Activated CD4-positive, alpha-beta T cell treated with anti-CD3 and anti-CD28 coated beads, Interleukin-2, amount 10 ng/mL, durations not matched to agents 7 days and 5 days (primary cell): ENCODE measurements at regions not wholly inside any gene's neighbourhood (a gene's known extent, or its start where the extent isn't known, plus 50 kb on each side); places are given as distances from the start of the nearest gene placed in this dataset.

ENCODE experiments used
- CTCF ChIA-PET: fragments of 350-600 bp; sonication (Branson Sonifier 250); formaldehyde crosslinking; loops from one replicate; lab custom pipeline; 2021; ENCODE audit warnings: antibody characterized with exemption; lab: Charles Lee
- POLR2A ChIA-PET: fragments of 350-600 bp; sonication (Branson Sonifier 250); formaldehyde crosslinking; loops from one replicate; lab custom pipeline; 2021; ENCODE audit warnings: antibody characterized with exemption; lab: Charles Lee
- DNase-seq: peaks from one replicate; pipeline ENCODE4 v3.0.0-alpha.2; 2020
- H3K27ac Mint-ChIP-seq: one replicate; pipeline ENCODE4 v1.8.0; 2021; ENCODE audit warnings: mild to moderate bottlenecking, moderate library complexity, mixed read lengths
- H3K27me3 Mint-ChIP-seq: one replicate; pipeline ENCODE4 v1.8.0; 2021; ENCODE audit warnings: mixed read lengths
- H3K36me3 Mint-ChIP-seq: one replicate; pipeline ENCODE4 v1.8.0; 2021; ENCODE audit warnings: low read depth, mixed read lengths
- H3K4me1 Mint-ChIP-seq: one replicate; pipeline ENCODE4 v1.8.0; 2021; ENCODE audit warnings: mixed read lengths
- H3K4me3 Mint-ChIP-seq: one replicate; pipeline ENCODE4 v1.8.0; 2021; ENCODE audit warnings: mild to moderate bottlenecking, moderate library complexity, mixed read lengths
- H3K9me3 Mint-ChIP-seq: one replicate; pipeline ENCODE4 v1.8.0; 2021; ENCODE audit warnings: mixed read lengths

DNA sequence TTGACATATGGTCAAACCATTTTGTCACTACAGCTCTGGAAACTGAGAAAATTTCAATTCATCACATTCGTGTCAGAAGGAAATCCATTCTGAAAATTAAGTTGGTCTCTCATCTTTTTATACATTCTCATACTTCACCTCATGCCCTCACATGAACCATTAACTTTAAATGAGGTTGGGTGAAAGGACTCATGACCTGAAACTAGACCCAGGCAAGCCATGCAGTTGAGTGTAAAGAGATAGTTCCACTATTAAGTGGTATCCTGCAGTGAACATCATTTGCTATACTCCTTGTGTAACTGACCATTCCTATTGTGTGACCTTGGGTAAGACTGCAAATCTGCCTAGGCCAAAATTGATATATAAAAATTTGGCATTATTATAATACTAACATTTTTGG, 299.6 kb upstream of the GRIN3A start:
- CTCF ChIA-PET = no interaction called here

GRCh38 chr9:102035929-102036328, 297.5 kb upstream of the GRIN3A start:
- no peak overlapping the region for H3K27ac Mint-ChIP-seq
- H3K4me3 Mint-ChIP-seq = no peak overlapping the region
- DNase-seq = no peak
- H3K9me3 Mint-ChIP-seq = no peaks in the 10 kb centered on the region
- no peaks in the 10 kb centered on the region for H3K4me1 Mint-ChIP-seq
- ChIA-PET POLR2A (no interaction called here), CTCF (no interaction called here)
- no peaks in the 10 kb centered on the region for H3K36me3 Mint-ChIP-seq
- no peaks in the 10 kb centered on the region for H3K27me3 Mint-ChIP-seq

More for the DNA sequence above, 299.6 kb upstream of the GRIN3A start:
- Mint-ChIP-seq H3K4me1 (no peaks in the 10 kb centered on the region), H3K4me3 (no peak overlapping the region), H3K27ac (no peak overlapping the region), H3K27me3 (no peaks in the 10 kb centered on the region), H3K36me3 (no peaks in the 10 kb centered on the region), H3K9me3 (no peaks in the 10 kb centered on the region)
- DNase-seq = no peak
- POLR2A ChIA-PET = no interaction called here

DNA sequence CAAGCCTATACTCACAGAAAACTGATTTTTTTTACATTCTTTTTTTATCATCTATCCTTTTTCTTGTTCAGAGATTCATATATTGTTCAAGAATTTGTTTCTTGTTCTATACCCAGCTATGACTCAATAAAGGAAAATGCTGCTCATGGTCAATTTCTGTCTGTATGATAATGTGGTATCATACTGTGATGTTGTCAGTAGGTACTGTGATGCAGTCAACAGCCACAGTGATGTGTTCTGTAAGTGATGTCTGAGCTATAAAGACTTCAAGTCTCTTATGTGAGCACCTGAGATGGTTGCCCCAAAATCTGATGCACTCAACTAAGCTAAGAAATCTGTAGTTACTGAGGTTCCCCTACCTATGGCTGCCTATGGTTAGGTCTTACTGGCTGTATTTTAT, 294.2 kb upstream of the GRIN3A start:
- POLR2A ChIA-PET = no interaction called here
- no peaks in the 10 kb centered on the region for H3K4me1 Mint-ChIP-seq
- H3K27ac Mint-ChIP-seq = no peak overlapping the region

GRCh38 chr9:102000956-102001355, 262.5 kb upstream of the GRIN3A start:
- POLR2A ChIA-PET = no interaction called here
- Mint-ChIP-seq H3K9me3 (no peaks in the 10 kb centered on the region), H3K36me3 (no peaks in the 10 kb centered on the region), H3K27ac (no peak overlapping the region), H3K4me3 (no peak overlapping the region), H3K4me1 (no peaks in the 10 kb centered on the region), H3K27me3 (no peaks in the 10 kb centered on the region)
- no peak for DNase-seq
- CTCF ChIA-PET = no interaction called here

More for the DNA sequence above, 294.2 kb upstream of the GRIN3A start:
- Mint-ChIP-seq H3K36me3 (no peaks in the 10 kb centered on the region), H3K4me3 (no peak overlapping the region), H3K27me3 (no peaks in the 10 kb centered on the region), H3K9me3 (no peaks in the 10 kb centered on the region)
- CTCF ChIA-PET = no interaction called here
- DNase-seq = no peak

DNA sequence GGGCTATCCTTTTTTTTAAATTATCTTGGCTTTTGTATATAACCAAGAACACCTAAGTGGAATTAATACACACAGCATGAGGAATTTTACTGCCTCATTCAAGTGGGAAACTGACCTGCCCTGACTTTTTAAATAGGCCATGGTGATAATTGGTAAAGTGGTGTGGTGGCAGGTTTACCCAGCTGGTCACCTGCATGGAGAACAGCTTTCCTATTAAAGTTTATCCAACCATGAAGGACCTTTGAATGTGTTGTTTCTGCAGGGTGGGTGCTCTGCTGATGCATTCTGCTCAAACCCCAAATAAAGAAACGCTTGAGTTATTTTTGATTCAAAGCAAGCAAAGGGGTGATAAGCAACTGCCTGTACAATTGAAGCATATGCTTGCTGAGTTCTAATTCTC, 261.0 kb upstream of the GRIN3A start:
- CTCF ChIA-PET = no interaction called here
- Mint-ChIP-seq H3K36me3 (no peaks in the 10 kb centered on the region), H3K4me3 (no peak overlapping the region), H3K4me1 (no peaks in the 10 kb centered on the region), H3K27ac (no peak overlapping the region), H3K27me3 (no peaks in the 10 kb centered on the region), H3K9me3 (no peaks in the 10 kb centered on the region)
- no peak for DNase-seq
- POLR2A ChIA-PET = no interaction called here

DNA sequence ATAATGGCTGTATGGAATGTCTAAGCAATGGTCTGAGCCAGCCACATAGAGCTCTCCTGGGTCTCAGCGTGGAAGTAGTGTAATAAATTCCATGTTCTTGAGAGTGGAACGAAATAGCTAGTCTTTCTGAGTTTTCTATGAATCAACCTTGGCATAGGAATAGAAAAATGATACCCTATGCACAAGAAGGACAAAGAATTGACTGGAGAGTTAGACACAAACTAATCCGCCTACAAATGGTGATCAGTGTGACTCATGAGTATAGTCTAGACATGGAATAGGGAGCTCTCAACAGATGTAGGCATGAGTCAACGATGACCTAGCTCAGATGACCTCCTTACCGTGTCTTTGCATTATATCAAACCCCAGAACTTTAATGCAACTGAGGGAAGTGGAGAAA, 256.8 kb upstream of the GRIN3A start:
- H3K9me3 Mint-ChIP-seq = no peaks in the 10 kb centered on the region
- ChIA-PET CTCF (no interaction called here), POLR2A (no interaction called here)
- no peaks in the 10 kb centered on the region for H3K27me3 Mint-ChIP-seq
- DNase-seq = no peak
- H3K4me1 Mint-ChIP-seq = no peaks in the 10 kb centered on the region
- no peaks in the 10 kb centered on the region for H3K36me3 Mint-ChIP-seq
- no peak overlapping the region for H3K4me3 Mint-ChIP-seq
- H3K27ac Mint-ChIP-seq = no peak overlapping the region

DNA sequence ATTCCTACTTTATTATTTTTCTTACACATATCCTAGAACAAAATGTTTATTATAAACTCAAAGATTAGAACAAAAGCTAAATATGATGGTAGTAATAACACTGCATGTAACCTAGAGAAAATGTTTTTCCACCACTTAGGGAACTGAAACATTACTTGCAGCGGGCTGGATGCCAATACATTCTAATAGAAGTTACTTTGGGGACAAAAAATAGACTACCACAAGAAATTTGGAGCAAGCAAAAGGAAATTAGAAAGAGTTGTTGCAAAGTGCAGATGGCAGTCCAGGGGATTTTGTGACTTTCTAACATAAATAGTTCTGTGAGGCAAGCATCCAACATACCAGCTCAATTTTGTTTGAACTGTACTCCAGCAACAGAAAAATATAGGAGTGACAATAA, 255.3 kb upstream of the GRIN3A start:
- Mint-ChIP-seq H3K27me3 (no peaks in the 10 kb centered on the region), H3K27ac (no peak overlapping the region)
- POLR2A ChIA-PET = no interaction called here

DNA sequence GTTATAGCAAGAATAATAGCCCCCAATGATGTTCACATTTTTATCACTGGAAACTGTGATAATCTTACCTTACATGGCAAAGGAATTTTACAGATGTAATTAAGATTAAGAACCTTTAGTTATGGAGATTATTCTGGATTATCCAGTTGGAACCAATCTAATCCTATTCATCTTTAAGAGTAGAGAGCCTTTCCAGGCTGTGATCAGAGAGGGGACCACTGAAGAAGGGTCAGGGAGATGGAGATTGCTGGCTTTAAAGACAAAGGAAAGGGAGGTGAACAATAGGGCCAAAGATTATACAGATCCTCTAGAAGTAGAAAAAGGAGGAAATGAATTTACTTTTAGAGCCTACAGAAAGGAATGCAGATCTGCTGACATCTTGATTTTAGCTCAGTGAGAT, 253.5 kb upstream of the GRIN3A start:
- Mint-ChIP-seq H3K27me3 (no peaks in the 10 kb centered on the region), H3K4me1 (no peaks in the 10 kb centered on the region), H3K36me3 (no peaks in the 10 kb centered on the region), H3K9me3 (no peaks in the 10 kb centered on the region), H3K27ac (no peak overlapping the region), H3K4me3 (no peak overlapping the region)
- POLR2A ChIA-PET = no interaction called here
- DNase-seq = no peak
- CTCF ChIA-PET = no interaction called here

More for the DNA sequence above, 255.3 kb upstream of the GRIN3A start:
- Mint-ChIP-seq H3K4me3 (no peak overlapping the region), H3K9me3 (no peaks in the 10 kb centered on the region), H3K4me1 (no peaks in the 10 kb centered on the region), H3K36me3 (no peaks in the 10 kb centered on the region)
- CTCF ChIA-PET = no interaction called here
- no peak for DNase-seq

DNA sequence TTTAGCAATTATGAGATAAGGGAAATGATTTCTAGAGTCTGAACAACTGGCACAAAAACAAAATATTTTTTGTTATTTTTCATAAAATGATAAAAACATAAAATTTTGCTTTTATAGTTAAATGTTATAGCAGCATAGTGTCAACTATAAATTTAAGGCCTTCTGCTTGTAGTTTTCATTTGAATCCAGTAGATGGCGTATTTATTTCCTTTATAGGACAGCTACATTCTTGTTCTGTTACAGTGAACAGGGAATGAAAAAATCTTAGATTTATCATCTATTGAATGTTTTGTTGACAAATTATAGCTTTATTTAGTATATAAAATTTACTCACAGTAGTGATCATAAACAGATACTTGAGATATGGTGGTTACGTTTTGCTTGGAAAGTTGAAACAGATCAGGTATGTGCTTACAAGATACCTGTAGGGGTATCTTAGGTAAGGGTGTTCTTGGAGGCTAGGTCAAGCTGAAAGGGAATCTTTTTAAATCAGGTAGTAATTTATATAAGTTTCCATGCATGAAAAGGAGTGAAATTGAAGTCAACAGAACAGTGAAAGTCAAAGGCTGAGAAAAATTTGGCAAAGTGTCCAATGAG, 239.3 kb upstream of the GRIN3A start:
- ChIA-PET CTCF (no interaction called here), POLR2A (interaction anchor here (0.6 kb wide), 1 partner anchor 261 kb away, joined by 3 read pairs; no protein-coding TSS in a partner anchor)
- no peaks in the 10 kb centered on the region for H3K9me3 Mint-ChIP-seq
- no peaks in the 10 kb centered on the region for H3K27me3 Mint-ChIP-seq
- H3K4me1 Mint-ChIP-seq = no peaks in the 10 kb centered on the region
- no peak overlapping the region for H3K27ac Mint-ChIP-seq
- H3K4me3 Mint-ChIP-seq = no peak overlapping the region
- DNase-seq = no peak
- H3K36me3 Mint-ChIP-seq = no peaks in the 10 kb centered on the region

DNA sequence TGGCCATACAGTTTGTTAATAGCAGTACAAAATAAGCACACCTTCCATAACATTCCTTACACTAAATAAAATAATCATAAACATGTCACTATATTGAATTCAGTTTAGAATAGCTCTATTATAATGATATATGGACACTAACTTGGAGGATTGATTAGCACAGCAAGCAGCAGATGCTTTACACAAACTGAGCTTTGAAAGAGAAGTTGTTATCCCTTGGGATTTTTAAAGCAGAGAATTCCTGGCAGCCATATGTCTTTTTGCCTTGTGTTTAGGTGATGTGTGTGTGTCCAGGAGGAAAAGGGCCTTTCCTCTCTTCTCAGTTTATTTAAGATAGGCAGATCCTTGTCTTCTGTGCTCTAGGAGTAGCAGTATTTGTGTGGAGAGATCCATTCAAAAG, 232.2 kb upstream of the GRIN3A start:
- Mint-ChIP-seq H3K4me3 (no peak overlapping the region), H3K27ac (no peak overlapping the region), H3K9me3 (no peaks in the 10 kb centered on the region), H3K4me1 (no peaks in the 10 kb centered on the region), H3K27me3 (no peaks in the 10 kb centered on the region), H3K36me3 (no peaks in the 10 kb centered on the region)
- CTCF ChIA-PET = no interaction called here
- DNase-seq = no peak
- POLR2A ChIA-PET = no interaction called here

GRCh38 chr9:101968392-101968791, 229.9 kb upstream of the GRIN3A start:
- no peak for DNase-seq
- Mint-ChIP-seq H3K27ac (no peak overlapping the region), H3K36me3 (no peaks in the 10 kb centered on the region), H3K27me3 (no peaks in the 10 kb centered on the region), H3K4me1 (no peaks in the 10 kb centered on the region), H3K9me3 (no peaks in the 10 kb centered on the region), H3K4me3 (no peak overlapping the region)
- CTCF ChIA-PET = no interaction called here
- POLR2A ChIA-PET = no interaction called here

DNA sequence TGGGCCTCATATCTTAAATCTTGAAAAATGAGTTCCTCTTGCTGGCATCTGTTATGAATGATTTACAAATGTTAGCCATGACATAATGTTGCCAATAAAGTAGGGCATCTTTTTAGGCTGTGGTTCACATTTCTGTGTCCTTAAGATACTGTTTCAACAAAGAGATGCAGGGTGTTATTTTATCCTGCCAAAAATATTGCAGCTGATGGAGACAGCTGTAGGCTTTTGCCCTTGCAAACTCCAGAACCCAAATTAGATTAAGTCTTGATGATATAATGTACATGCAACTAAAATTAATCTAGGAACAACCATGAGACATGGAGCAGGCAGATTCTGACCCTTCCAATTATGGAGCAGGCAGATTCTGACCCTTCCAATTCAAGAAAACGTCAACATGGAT, 228.2 kb upstream of the GRIN3A start:
- Mint-ChIP-seq H3K27ac (no peak overlapping the region), H3K4me1 (no peaks in the 10 kb centered on the region), H3K27me3 (no peaks in the 10 kb centered on the region), H3K9me3 (no peaks in the 10 kb centered on the region), H3K36me3 (no peaks in the 10 kb centered on the region), H3K4me3 (no peak overlapping the region)
- DNase-seq = no peak
- POLR2A ChIA-PET = no interaction called here
- CTCF ChIA-PET = no interaction called here

DNA sequence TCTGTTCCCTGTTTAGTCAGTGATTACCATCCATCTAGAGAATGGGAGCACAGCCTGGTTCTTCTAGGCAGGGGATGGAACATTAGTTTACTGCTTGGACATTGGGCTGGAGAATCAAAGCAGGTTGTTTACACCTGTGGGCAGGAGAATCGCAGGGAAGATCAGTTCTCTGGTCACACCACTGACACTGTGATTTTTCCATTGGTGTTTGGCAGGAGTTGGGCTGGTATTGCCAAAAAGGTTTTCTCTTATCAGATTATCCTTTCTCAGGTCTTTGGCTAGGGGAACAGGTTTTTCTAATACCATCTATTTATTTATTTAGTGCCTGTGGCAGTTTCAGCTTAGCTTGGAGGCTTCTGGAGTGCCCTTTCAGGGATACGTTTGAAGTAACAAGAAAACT, 219.3 kb upstream of the GRIN3A start:
- DNase-seq = no peak
- Mint-ChIP-seq H3K27ac (no peak overlapping the region), H3K4me1 (no peaks in the 10 kb centered on the region), H3K9me3 (no peaks in the 10 kb centered on the region), H3K36me3 (no peaks in the 10 kb centered on the region), H3K27me3 (no peaks in the 10 kb centered on the region), H3K4me3 (no peak overlapping the region)
- ChIA-PET POLR2A (no interaction called here), CTCF (no interaction called here)

DNA sequence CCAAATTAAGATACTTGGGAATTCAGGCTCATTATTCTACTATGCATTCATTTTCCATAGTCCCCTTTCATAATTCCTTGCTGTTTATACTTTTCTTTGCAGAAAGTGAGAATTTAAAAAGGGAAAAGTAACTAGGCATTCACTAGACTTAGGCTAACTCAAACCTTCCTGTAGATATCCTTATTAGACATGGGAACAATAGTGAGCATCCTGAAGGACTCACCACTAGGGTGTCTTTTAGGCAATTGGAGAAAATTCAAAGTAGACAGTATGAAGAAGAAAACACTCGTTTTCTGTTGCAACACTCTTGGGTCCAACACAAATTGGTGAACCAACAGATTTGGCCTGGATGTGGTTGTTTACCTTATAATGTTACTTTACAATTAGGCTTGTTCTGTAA, 213.2 kb upstream of the GRIN3A start:
- H3K27me3 Mint-ChIP-seq = no peaks in the 10 kb centered on the region
- no peak overlapping the region for H3K4me3 Mint-ChIP-seq
- DNase-seq = no peak
- no peaks in the 10 kb centered on the region for H3K4me1 Mint-ChIP-seq
- H3K27ac Mint-ChIP-seq = no peak overlapping the region
- no peaks in the 10 kb centered on the region for H3K9me3 Mint-ChIP-seq
- H3K36me3 Mint-ChIP-seq = no peaks in the 10 kb centered on the region
- CTCF ChIA-PET = no interaction called here
- POLR2A ChIA-PET = no interaction called here
